Activated CD4-positive, alpha-beta memory T cell treated with anti-CD3 and anti-CD28 coated beads, Interleukin-2, amount 10 ng/mL, durations not matched to agents 7 days and 5 days (primary cell): ENCODE measurements at regions not wholly inside any gene's neighbourhood (a gene's known extent, or its start where the extent isn't known, plus 50 kb on each side); places are given as distances from the start of the nearest gene placed in this dataset.

Experiments used
- CTCF ChIA-PET: fragments of 350-600 bp; sonication (Branson Sonifier 250); formaldehyde crosslinking; loops from one replicate; lab custom pipeline; 2021; ENCODE audit warnings: antibody characterized with exemption, inconsistent platforms; lab: Charles Lee
- POLR2A ChIA-PET: fragments of 350-600 bp; sonication (Branson Sonifier 250); formaldehyde crosslinking; loops from one replicate; lab custom pipeline; 2021; ENCODE audit warnings: antibody characterized with exemption; lab: Charles Lee
- DNase-seq: peaks from one replicate; pipeline ENCODE4 v3.0.0-alpha.2; 2020
- H3K27ac Mint-ChIP-seq: one replicate; pipeline ENCODE4 v1.8.0; 2021; ENCODE audit warnings: mild to moderate bottlenecking, mixed read lengths
- H3K27me3 Mint-ChIP-seq: one replicate; pipeline ENCODE4 v1.8.0; 2021; ENCODE audit warnings: mixed read lengths
- H3K36me3 Mint-ChIP-seq: one replicate; pipeline ENCODE4 v1.8.0; 2021; ENCODE audit warnings: low read depth, mixed read lengths
- H3K4me1 Mint-ChIP-seq: one replicate; pipeline ENCODE4 v1.8.0; 2021; ENCODE audit warnings: mixed read lengths
- H3K4me3 Mint-ChIP-seq: one replicate; pipeline ENCODE4 v1.8.0; 2021; ENCODE audit warnings: mild to moderate bottlenecking, mixed read lengths
- H3K9me3 Mint-ChIP-seq: one replicate; pipeline ENCODE4 v1.8.0; 2021; ENCODE audit warnings: mixed read lengths

DNA sequence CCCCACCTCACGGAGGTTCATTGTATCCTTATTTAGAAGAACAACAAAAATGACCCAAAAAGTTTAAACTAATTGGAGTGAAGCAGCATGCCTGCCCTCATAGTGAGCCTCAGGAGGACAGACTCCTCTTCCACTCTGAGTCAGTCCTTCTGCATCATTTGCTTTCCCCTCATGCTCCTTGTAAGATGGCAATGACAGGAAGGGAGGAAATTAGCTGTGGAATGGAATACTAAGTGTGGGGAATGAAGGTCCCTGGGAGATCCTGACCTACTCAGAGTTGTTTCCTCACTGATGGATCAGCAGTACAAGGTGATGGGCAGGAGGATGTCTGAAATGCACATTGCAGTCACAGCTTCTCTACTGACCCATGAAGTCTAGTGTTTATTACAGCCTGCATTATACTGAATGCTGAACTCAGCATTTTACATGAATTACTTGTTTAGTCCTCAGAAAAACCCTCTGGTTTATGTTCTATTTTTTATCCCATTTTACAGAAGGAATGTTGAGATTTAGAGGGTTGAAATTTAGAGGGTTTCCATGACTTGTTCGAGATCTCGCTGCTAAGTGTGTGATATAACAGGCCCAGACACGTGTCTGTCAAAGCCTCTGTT, 212.0 kb upstream of the PCSK2 start:
- CTCF ChIA-PET: no interaction called here
- Mint-ChIP-seq H3K4me3 (no peak overlapping the region), H3K27ac (no peak overlapping the region), H3K9me3 (no peaks in the 10 kb centered on the region), H3K36me3 (no peaks in the 10 kb centered on the region), H3K27me3 (no peaks in the 10 kb centered on the region), H3K4me1 (no peaks in the 10 kb centered on the region)
- DNase-seq: no peak
- POLR2A ChIA-PET: no interaction called here

GRCh38 chr20:17017232-17017631, 209.6 kb upstream of the PCSK2 start:
- no peak overlapping the region for H3K4me3 Mint-ChIP-seq
- no peaks in the 10 kb centered on the region for H3K36me3 Mint-ChIP-seq
- no peak overlapping the region for H3K27ac Mint-ChIP-seq
- H3K4me1 Mint-ChIP-seq: no peaks in the 10 kb centered on the region
- POLR2A ChIA-PET: no interaction called here
- CTCF ChIA-PET: interaction anchor here (0.7 kb wide), 1 partner anchor 32 kb away, joined by 3 read pairs; no protein-coding TSS in a partner anchor
- DNase-seq: no peak
- no peaks in the 10 kb centered on the region for H3K27me3 Mint-ChIP-seq
- no peaks in the 10 kb centered on the region for H3K9me3 Mint-ChIP-seq

DNA sequence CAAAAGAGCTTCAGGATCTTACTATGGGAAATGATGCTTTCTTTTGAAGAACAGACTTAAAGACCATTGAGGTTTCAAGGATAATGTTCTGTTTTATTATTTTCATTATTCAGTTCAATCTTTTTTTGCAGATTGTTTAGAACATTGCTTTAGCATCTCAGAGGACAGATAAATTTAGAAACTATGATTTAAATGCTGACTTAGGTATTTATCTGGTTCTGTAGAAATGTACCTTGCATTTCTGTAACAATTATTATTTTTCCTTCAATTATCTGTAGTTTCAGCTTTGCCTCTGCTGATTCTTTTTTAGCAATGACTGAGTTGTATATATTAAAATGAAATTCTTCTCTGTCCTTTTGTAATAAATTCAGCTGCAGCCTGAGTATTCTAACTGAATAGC, 205.4 kb upstream of the PCSK2 start:
- CTCF ChIA-PET: no interaction called here
- no peak overlapping the region for H3K4me3 Mint-ChIP-seq
- no peaks in the 10 kb centered on the region for H3K4me1 Mint-ChIP-seq
- DNase-seq: no peak
- H3K27ac Mint-ChIP-seq: no peak overlapping the region
- POLR2A ChIA-PET: no interaction called here
- H3K36me3 Mint-ChIP-seq: no peaks in the 10 kb centered on the region
- H3K27me3 Mint-ChIP-seq: no peaks in the 10 kb centered on the region
- H3K9me3 Mint-ChIP-seq: no peaks in the 10 kb centered on the region

DNA sequence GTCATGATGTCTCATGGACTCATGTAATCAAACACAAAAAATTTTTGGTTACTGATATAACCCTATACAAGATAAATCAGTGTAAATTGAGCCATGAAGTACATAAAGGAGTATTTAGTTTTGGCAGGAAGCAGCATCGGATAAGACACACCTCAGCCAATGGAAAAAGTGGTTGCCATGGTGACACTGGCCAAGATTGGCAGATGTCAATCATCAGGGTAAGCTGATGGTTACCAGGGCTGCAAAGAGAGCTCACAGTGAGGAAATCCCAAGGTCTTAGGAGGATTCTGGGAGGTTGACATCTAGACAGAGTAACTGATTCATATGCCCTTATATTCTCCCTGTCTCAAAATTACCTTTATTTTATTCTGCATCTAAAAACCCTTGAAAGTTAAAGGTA, 203.8 kb upstream of the PCSK2 start:
- Mint-ChIP-seq H3K27me3 (no peaks in the 10 kb centered on the region), H3K4me3 (no peak overlapping the region), H3K27ac (no peak overlapping the region), H3K36me3 (no peaks in the 10 kb centered on the region), H3K9me3 (peaks cover 2% of the 10 kb centered on the region), H3K4me1 (no peaks in the 10 kb centered on the region)
- ChIA-PET POLR2A (no interaction called here), CTCF (no interaction called here)
- no peak for DNase-seq

DNA sequence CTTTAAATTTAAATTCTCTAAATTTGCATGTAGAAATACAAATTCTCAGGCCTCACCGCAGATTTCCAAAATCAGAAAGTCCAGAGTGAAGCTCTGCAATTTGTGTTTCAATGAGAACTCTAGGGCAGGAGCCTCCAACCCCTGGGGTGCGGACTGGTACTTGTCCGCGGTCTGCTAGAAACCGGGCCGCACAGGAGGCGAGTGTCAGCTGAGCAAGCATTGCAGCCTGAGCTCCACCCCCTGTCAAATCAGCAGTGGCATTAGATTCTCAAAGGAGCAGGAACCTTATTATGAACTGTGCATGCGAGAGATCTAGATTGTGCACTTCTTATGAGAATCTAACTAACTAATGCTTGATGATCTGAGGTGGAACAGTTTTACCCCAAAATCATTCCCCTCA, 203.0 kb upstream of the PCSK2 start:
- ChIA-PET CTCF (no interaction called here), POLR2A (no interaction called here)

DNA sequence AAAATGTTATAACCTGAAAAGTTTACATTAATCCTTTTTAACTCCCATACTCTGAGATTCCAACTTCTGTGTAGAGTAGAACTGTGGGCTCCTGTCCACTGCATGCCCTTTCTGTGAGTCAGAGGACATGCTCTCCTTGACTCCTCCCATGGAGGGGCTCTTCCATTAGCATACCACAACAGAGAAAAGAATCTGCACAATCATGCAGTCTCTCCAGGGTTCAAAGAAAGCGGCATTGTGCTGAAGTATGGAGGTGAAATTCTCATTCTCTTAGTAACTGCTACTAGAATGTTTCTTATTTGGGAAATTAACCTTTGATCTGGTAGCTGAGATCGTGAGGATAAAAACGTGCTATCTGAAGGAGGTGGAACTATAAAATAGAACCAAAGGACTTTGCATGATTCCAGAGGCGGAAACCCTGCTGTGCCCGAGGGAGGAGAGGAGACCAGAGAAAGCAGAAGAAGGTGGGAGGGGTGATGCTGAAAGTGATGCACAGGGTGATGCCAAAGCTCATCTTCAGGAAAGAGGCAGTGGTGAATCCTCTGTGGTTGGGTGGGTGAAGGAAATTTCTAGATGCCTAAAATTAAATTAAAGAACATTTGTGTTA, 202.2 kb upstream of the PCSK2 start:
- Mint-ChIP-seq H3K36me3 (no peaks in the 10 kb centered on the region), H3K4me1 (no peaks in the 10 kb centered on the region), H3K27ac (no peak overlapping the region), H3K9me3 (peaks cover 2% of the 10 kb centered on the region), H3K27me3 (no peaks in the 10 kb centered on the region), H3K4me3 (no peak overlapping the region)
- no peak for DNase-seq
- ChIA-PET POLR2A (no interaction called here), CTCF (no interaction called here)

More for the DNA sequence above, 203.0 kb upstream of the PCSK2 start:
- no peaks in the 10 kb centered on the region for H3K4me1 Mint-ChIP-seq
- no peak overlapping the region for H3K4me3 Mint-ChIP-seq
- H3K27me3 Mint-ChIP-seq: no peaks in the 10 kb centered on the region
- no peaks in the 10 kb centered on the region for H3K36me3 Mint-ChIP-seq
- peaks cover 2% of the 10 kb centered on the region for H3K9me3 Mint-ChIP-seq
- DNase-seq: no peak
- no peak overlapping the region for H3K27ac Mint-ChIP-seq

DNA sequence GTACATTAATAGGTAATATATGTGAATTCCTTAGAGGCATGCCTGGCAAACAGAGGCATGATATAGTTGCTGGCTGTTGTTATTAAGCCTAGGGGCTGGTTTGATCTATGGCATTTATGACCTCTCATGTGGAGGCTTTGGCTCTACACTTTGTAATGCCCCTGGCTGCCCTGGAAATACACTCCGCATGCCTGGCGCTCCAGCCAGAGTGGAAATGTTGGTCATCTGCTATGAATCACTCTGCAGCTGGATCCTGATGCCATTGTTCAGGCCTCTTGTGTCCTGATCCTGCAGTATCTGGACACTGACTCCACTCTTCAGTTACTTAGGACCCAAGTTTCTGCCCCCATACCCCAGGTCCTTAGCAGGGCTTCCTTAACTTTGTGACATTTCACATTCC, 200.5 kb upstream of the PCSK2 start:
- Mint-ChIP-seq H3K4me1 (no peaks in the 10 kb centered on the region), H3K36me3 (no peaks in the 10 kb centered on the region), H3K4me3 (no peak overlapping the region), H3K9me3 (peaks cover 2% of the 10 kb centered on the region), H3K27ac (no peak overlapping the region), H3K27me3 (no peaks in the 10 kb centered on the region)
- DNase-seq: no peak
- CTCF ChIA-PET: no interaction called here
- POLR2A ChIA-PET: no interaction called here

- Mint-ChIP-seq H3K27me3 (no peaks in the 10 kb centered on the region), H3K36me3 (no peaks in the 10 kb centered on the region), H3K4me3 (no peak overlapping the region), H3K9me3 (peaks cover 2% of the 10 kb centered on the region), H3K27ac (no peak overlapping the region), H3K4me1 (no peaks in the 10 kb centered on the region)
- CTCF ChIA-PET: no interaction called here
- DNase-seq: no peak
- POLR2A ChIA-PET: no interaction called here
These were observed 197.1 kb upstream of the PCSK2 start for GRCh38 chr20:17029698-17030097.

DNA sequence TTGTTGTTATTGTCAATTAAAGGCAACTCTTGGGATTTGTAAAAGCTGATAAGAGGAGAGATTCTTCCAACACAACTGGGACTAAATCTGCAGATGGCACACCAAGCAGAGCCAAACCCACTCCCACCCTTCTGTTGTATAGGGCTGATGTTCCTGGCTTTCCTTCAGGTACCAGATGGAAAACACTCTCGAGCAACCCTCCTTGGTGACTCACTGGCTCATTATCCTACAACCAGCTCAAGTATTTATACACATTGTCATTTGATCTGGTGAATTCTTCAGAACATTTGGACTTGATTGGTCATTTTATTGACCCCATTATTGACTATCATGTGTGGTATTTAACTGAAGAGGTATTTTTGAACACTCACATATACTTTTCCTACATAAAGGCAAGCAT, 190.3 kb upstream of the PCSK2 start:
- ChIA-PET CTCF (no interaction called here), POLR2A (no interaction called here)
- Mint-ChIP-seq H3K27ac (no peak overlapping the region), H3K4me1 (no peaks in the 10 kb centered on the region), H3K36me3 (no peaks in the 10 kb centered on the region), H3K4me3 (no peak overlapping the region), H3K27me3 (no peaks in the 10 kb centered on the region), H3K9me3 (no peaks in the 10 kb centered on the region)
- DNase-seq: no peak

GRCh38 chr20:17042122-17042521, 184.7 kb upstream of the PCSK2 start:
- Mint-ChIP-seq H3K27ac (no peak overlapping the region), H3K36me3 (no peaks in the 10 kb centered on the region), H3K4me3 (no peak overlapping the region), H3K4me1 (no peaks in the 10 kb centered on the region), H3K9me3 (no peaks in the 10 kb centered on the region), H3K27me3 (no peaks in the 10 kb centered on the region)
- CTCF ChIA-PET: no interaction called here
- POLR2A ChIA-PET: no interaction called here
- DNase-seq: no peak

DNA sequence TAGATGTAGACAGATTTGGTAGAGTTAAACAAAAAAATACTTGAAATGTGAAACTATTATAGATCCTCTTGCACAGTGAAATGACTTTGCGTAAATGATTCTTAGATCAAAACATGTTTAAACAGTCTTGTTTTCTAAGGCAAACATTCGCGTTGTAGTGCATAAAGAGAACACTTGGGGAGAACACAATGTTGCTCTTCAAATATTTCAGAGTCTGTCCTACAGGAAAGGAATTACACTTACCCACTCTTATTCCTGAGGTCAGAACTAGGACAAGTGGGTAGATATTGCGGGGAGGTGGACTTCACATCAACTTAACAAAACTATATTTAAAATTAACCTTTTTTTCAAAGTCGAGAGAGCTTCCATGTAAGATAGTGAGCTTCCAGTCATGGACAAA, 183.5 kb upstream of the PCSK2 start:
- H3K36me3 Mint-ChIP-seq: no peaks in the 10 kb centered on the region
- no peaks in the 10 kb centered on the region for H3K9me3 Mint-ChIP-seq
- POLR2A ChIA-PET: no interaction called here
- H3K27me3 Mint-ChIP-seq: no peaks in the 10 kb centered on the region
- CTCF ChIA-PET: no interaction called here
- H3K4me1 Mint-ChIP-seq: no peaks in the 10 kb centered on the region
- no peak for DNase-seq
- H3K4me3 Mint-ChIP-seq: no peak overlapping the region
- H3K27ac Mint-ChIP-seq: no peak overlapping the region

DNA sequence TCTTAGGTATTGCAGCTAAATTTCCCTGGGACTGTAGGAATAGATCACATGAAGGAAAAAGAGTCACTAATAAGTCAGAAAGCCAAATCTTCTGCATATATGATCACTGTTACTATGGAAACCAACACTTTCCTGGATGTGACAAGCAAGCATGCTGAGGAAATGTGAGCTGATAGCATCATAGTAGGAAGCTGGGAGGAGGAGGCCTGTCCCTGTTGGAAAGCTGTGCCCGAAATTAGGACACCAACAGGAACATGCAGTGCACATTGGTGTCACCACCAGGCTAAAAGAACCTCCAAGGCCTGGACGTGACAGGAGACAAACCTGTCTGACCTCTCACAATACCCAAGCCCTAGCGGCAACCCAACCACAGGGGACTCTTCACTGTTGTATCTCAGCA, 181.9 kb upstream of the PCSK2 start:
- Mint-ChIP-seq H3K27me3 (no peaks in the 10 kb centered on the region), H3K4me1 (no peaks in the 10 kb centered on the region), H3K36me3 (no peaks in the 10 kb centered on the region), H3K27ac (no peak overlapping the region), H3K9me3 (no peaks in the 10 kb centered on the region), H3K4me3 (no peak overlapping the region)
- no peak for DNase-seq
- CTCF ChIA-PET: no interaction called here
- POLR2A ChIA-PET: no interaction called here

DNA sequence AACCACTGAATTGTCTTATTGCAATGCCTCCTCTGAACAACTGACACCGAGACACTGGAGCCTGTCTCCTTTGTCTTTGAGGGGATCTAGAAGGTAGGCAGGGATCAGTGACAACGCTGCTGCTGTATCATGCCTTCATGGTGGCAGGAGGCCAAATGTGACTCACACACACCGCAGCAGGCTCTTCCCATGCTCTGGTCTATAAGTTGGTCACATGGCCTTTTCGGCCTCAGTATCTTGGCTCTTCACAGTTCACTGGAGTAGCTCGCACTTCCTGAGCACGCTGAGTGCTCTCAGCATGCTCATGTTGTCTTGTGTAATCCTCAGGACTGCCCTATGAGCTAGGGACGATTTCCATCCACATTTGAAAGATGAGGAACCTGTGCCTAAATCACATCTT, 167.4 kb upstream of the PCSK2 start:
- H3K4me1 Mint-ChIP-seq: no peaks in the 10 kb centered on the region
- H3K27me3 Mint-ChIP-seq: no peaks in the 10 kb centered on the region
- no peak for DNase-seq
- ChIA-PET POLR2A (no interaction called here), CTCF (no interaction called here)
- no peak overlapping the region for H3K27ac Mint-ChIP-seq
- H3K9me3 Mint-ChIP-seq: peaks cover 7% of the 10 kb centered on the region
- no peaks in the 10 kb centered on the region for H3K36me3 Mint-ChIP-seq
- H3K4me3 Mint-ChIP-seq: no peak overlapping the region

DNA sequence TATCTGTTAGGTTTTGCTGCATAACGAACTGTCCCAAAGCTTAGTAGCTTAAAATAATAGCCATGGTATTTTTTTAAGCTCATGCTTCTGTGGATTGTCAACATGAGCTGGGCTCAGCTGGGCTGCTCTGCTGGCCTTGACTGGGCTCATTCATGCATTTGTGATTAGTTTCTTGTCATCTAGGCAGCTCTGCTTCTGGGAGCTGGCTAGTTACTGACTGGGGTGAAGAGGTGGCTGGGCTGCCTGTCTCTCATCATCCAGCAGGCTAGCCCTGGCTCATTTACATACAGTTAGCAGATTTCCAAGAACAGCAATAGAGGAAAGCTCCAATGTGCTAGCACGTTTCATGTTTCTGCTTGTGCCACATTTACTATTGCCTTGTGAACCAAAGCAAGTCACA, 165.1 kb upstream of the PCSK2 start:
- no peaks in the 10 kb centered on the region for H3K4me1 Mint-ChIP-seq
- CTCF ChIA-PET: no interaction called here
- POLR2A ChIA-PET: no interaction called here
- no peaks in the 10 kb centered on the region for H3K27me3 Mint-ChIP-seq
- H3K9me3 Mint-ChIP-seq: peaks cover 7% of the 10 kb centered on the region
- no peak overlapping the region for H3K27ac Mint-ChIP-seq
- no peak for DNase-seq
- H3K36me3 Mint-ChIP-seq: no peaks in the 10 kb centered on the region
- no peak overlapping the region for H3K4me3 Mint-ChIP-seq
